Fibroblast of lung (primary cell): ENCODE measurements at regions not wholly inside any gene's neighbourhood (a gene's known extent, or its start where the extent isn't known, plus 50 kb on each side); places are given as distances from the start of the nearest gene placed in this dataset.

ENCODE experiments used
- DNase-seq, 2 donors: peaks; one replicate each; pipeline versions ENCODE4 v3.0.0 to v3.0.0-alpha.2; 2010; ENCODE audit warnings: low read depth in 2 of 2
- H2AFZ ChIP-seq: 2 replicates; pipeline ENCODE4 v1.5.1; 2012; ENCODE audit warnings: low read length, control low read depth, inconsistent platforms
- H3K27ac ChIP-seq: 2 replicates; pipeline ENCODE4 v1.5.1; 2011; ENCODE audit warnings: low read length, control low read depth; ENCODE audit not compliant: insufficient read depth
- H3K27me3 ChIP-seq: 2 replicates; pipeline ENCODE4 v1.5.1; 2011; ENCODE audit warnings: mild to moderate bottlenecking, low read length; ENCODE audit not compliant: control insufficient read depth, insufficient read depth
- H3K36me3 ChIP-seq: 2 replicates; pipeline ENCODE4 v1.5.1; 2011; ENCODE audit warnings: low read length; ENCODE audit not compliant: control insufficient read depth, insufficient read depth
- H3K4me1 ChIP-seq: 2 replicates; pipeline ENCODE4 v1.5.1; 2011; ENCODE audit warnings: low read length; ENCODE audit not compliant: control insufficient read depth, insufficient read depth; ENCODE audit errors: extremely low read depth
- H3K4me2 ChIP-seq: 2 replicates; pipeline ENCODE4 v1.5.1; 2011; ENCODE audit warnings: low read length, control low read depth; ENCODE audit not compliant: insufficient read depth; ENCODE audit errors: extremely low read depth
- H3K4me3 ChIP-seq, 4 experiments: fragments of 200-600 bp in 1 of 4; sonication (generic) in 1 of 4; replicated peaks in 1 of 4; 2 replicates each; pipeline ENCODE4 v1.5.1; 2011 to 2016; ENCODE audit warnings: low read length in 4 of 4, low read depth in 3 of 4, mild to moderate bottlenecking in 3 of 4, control low read depth in 2 of 4, inconsistent platforms in 1 of 4, mixed read lengths in 1 of 4; ENCODE audit not compliant: insufficient read depth in 1 of 4; ENCODE audit errors: control extremely low read depth in 1 of 4
- H3K79me2 ChIP-seq: 2 replicates; pipeline ENCODE4 v1.5.1; 2012; ENCODE audit warnings: mild to moderate bottlenecking, low read length, inconsistent platforms; ENCODE audit not compliant: control insufficient read depth, insufficient read depth
- H3K9ac ChIP-seq: 2 replicates; pipeline ENCODE4 v1.5.1; 2011; ENCODE audit warnings: mild to moderate bottlenecking, low read length, control low read depth; ENCODE audit not compliant: insufficient read depth
- H3K9me3 ChIP-seq: 2 replicates; pipeline ENCODE4 v1.5.1; 2012; ENCODE audit warnings: low read depth, low read length; ENCODE audit not compliant: control insufficient read depth, insufficient read depth
- H4K20me1 ChIP-seq: 2 replicates; pipeline ENCODE4 v1.5.1; 2011; ENCODE audit warnings: low read length; ENCODE audit not compliant: control insufficient read depth, insufficient read depth; ENCODE audit errors: extremely low read depth
- CTCF ChIP-seq, 2 donors: IDR thresholded peaks in 1 of 2; conservative IDR thresholded peaks in 1 of 2; 1 replicate in 1 of 2; 2 replicates in 1 of 2; pipeline ENCODE4 v1.5.1; 2011 to 2012; ENCODE audit warnings: low read length in 2 of 2, control low read depth in 1 of 2, inconsistent platforms in 1 of 2, low read depth in 1 of 2, mild to moderate bottlenecking in 1 of 2
- EZH2 ChIP-seq: IDR thresholded peaks from 2 replicates; pipeline ENCODE4 v1.5.1; 2012; ENCODE audit warnings: low read length, control low read depth, mild to moderate bottlenecking; ENCODE audit errors: missing control alignments

GRCh38 chr9:31585158-31585557 lies 799.3 kb upstream of the ACO1 start:
- no peak overlapping the region for H3K9ac ChIP-seq
- no peaks in the 10 kb centered on the region for H3K79me2 ChIP-seq
- no peak for TF ChIP-seq CTCF (conservative IDR thresholded peaks at IDR 0.05 in 1 of 2, IDR thresholded peaks at IDR 0.05 in 1 of 2; ENCODE audit: low read depth in 1 of 2, low read length in 2 of 2)
- no peak for TF ChIP-seq EZH2
- H3K36me3 ChIP-seq = no peaks in the 10 kb centered on the region
- no peak overlapping the region for H3K4me2 ChIP-seq
- no peak for DNase-seq
- no peak overlapping the region for H2AFZ ChIP-seq
- no peak overlapping the region for H3K27ac ChIP-seq
- H3K27me3 ChIP-seq = no peaks in the 10 kb centered on the region
- no peak overlapping the region for H3K4me3 ChIP-seq
- no peaks in the 10 kb centered on the region for H3K4me1 ChIP-seq
- H3K9me3 ChIP-seq = no peaks in the 10 kb centered on the region
- H4K20me1 ChIP-seq = no peaks in the 10 kb centered on the region

- TF ChIP-seq CTCF (conservative IDR thresholded peaks at IDR 0.05 in 1 of 2, IDR thresholded peaks at IDR 0.05 in 1 of 2; ENCODE audit: low read depth in 1 of 2, low read length in 2 of 2) = no peak
- TF ChIP-seq EZH2 = no peak
- Histone ChIP-seq H3K79me2 (no peaks in the 10 kb centered on the region), H2AFZ (no peak overlapping the region), H3K27ac (no peak overlapping the region), H4K20me1 (no peaks in the 10 kb centered on the region), H3K9me3 (no peaks in the 10 kb centered on the region), H3K27me3 (no peaks in the 10 kb centered on the region), H3K4me1 (no peaks in the 10 kb centered on the region), H3K4me2 (no peak overlapping the region), H3K36me3 (no peaks in the 10 kb centered on the region), H3K9ac (no peak overlapping the region), H3K4me3 (no peak overlapping the region)
- no peak for DNase-seq
Observed at GRCh38 chr9:31587146-31587545, 797.3 kb upstream of the ACO1 start.

- Histone ChIP-seq H2AFZ (no peak overlapping the region), H3K27ac (no peak overlapping the region), H3K9me3 (no peaks in the 10 kb centered on the region), H3K79me2 (no peaks in the 10 kb centered on the region), H3K27me3 (no peaks in the 10 kb centered on the region), H3K4me2 (no peak overlapping the region), H4K20me1 (no peaks in the 10 kb centered on the region), H3K36me3 (no peaks in the 10 kb centered on the region), H3K4me1 (no peaks in the 10 kb centered on the region), H3K9ac (no peak overlapping the region), H3K4me3 (no peak overlapping the region)
- no peak for TF ChIP-seq CTCF (conservative IDR thresholded peaks at IDR 0.05 in 1 of 2, IDR thresholded peaks at IDR 0.05 in 1 of 2; ENCODE audit: low read depth in 1 of 2, low read length in 2 of 2)
- TF ChIP-seq EZH2 = no peak
- DNase-seq = no peak
Observed at GRCh38 chr9:31588006-31588405, 796.4 kb upstream of the ACO1 start.
